Tibial nerve (tissue), 4 donors: ENCODE measurements at regions not wholly inside any gene's neighbourhood (a gene's known extent, or its start where the extent isn't known, plus 50 kb on each side); places are given as distances from the start of the nearest gene placed in this dataset.

ENCODE experiments used
- DNase-seq, 2 donors: peaks; one replicate each; pipeline ENCODE4 v3.0.0-alpha.2; 2019; ENCODE audit warnings: low spot score in 2 of 2
- H3K27ac ChIP-seq, 4 donors: fragments of 200-600 bp; sonication (generic) in 3 of 4; one replicate each; pipeline ENCODE4 v1.5.1; 2017 to 2019; ENCODE audit warnings: mild to moderate bottlenecking in 1 of 4
- H3K27me3 ChIP-seq, 2 donors: fragments of 200-600 bp; sonication (generic) in 1 of 2; one replicate each; pipeline versions ENCODE4 v1.5.1 to v1.6.0; 2017 to 2019
- H3K36me3 ChIP-seq, 3 donors: fragments of 200-600 bp; sonication (generic); one replicate each; pipeline ENCODE4 v1.5.1; 2018 to 2019
- H3K4me1 ChIP-seq, 4 donors: fragments of 200-600 bp; sonication (generic) in 3 of 4; one replicate each; pipeline ENCODE4 v1.5.1; 2017 to 2019
- H3K4me3 ChIP-seq, 4 donors: fragments of 200-600 bp; sonication (generic) in 3 of 4; one replicate each; pipeline ENCODE4 v1.5.1; 2017 to 2019; ENCODE audit warnings: mild to moderate bottlenecking in 1 of 4, moderate library complexity in 1 of 4
- H3K9me3 ChIP-seq, 4 donors: fragments of 200-600 bp; sonication (generic) in 3 of 4; one replicate each; pipeline ENCODE4 v1.5.1; 2017 to 2019
- EP300 ChIP-seq, 2 donors: sonication (generic); formaldehyde crosslinking; IDR thresholded peaks; one replicate each; pipeline ENCODE4 v1.6.1; 2017; ENCODE audit warnings: antibody characterized with exemption in 2 of 2, mild to moderate bottlenecking in 1 of 2
- POLR2A ChIP-seq, 2 donors: fragments of 450-650 bp; IDR thresholded peaks; one replicate each; pipeline ENCODE4 v1.6.1; 2017; ENCODE audit warnings: antibody characterized with exemption in 2 of 2, mild to moderate bottlenecking in 2 of 2, moderate library complexity in 2 of 2
- WGBS, 2 donors: methylation state at CpG; one replicate each; pipeline ENCODE4 v1.1.5; 2018; 5-methylcytosine and 5-hydroxymethylcytosine counted together
- TF ChIP-seq, protein P1 (sequence below), 5 experiments: fragments of 200-600 bp in 3 of 5; fragments of 450-650 bp in 2 of 5; sonication (generic) in 3 of 5; IDR thresholded peaks; one replicate each; pipeline ENCODE4 v1.5.1; 2016 to 2019; ENCODE audit warnings: antibody characterized with exemption in 5 of 5, mild to moderate bottlenecking in 3 of 5, moderate library complexity in 2 of 5

DNA sequence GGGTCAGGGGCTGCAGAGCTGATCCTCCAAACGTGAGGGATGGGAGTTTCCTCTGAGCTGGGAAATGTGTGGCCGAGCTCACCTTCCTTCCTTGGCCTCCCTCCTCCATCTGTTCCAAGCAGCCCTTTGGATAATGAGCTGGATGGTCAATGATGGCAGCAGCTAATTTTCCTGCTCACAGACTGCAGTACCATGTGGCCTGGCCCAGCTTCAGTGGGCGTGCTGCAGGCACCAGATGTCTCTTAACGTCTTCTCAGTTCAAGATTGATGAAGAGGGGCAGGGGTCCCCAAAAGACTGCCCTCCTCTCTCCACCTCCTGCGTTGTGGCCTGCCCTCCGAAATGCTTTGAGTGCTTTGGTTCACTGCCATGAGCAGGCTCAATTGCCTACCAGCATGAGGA lies 86.0 kb downstream of the UBIAD1 start:
- Histone ChIP-seq H3K9me3 (no peaks in the 10 kb centered on the region), H3K4me1 (peaks cover 0 to 5% (median 0%) of the 10 kb centered on the region in 4 donors), H3K27me3 (peaks cover 0 to 44% of the 10 kb centered on the region in 2 donors), H3K27ac (no peak overlapping the region), H3K36me3 (no peaks in the 10 kb centered on the region), H3K4me3 (no peak overlapping the region)
- DNase-seq = no peak
- TF ChIP-seq POLR2A (IDR thresholded peaks at IDR 0.05) (no peak), EP300 (IDR thresholded peaks at IDR 0.05) (no peak)
- TF ChIP-seq, protein P1, sequence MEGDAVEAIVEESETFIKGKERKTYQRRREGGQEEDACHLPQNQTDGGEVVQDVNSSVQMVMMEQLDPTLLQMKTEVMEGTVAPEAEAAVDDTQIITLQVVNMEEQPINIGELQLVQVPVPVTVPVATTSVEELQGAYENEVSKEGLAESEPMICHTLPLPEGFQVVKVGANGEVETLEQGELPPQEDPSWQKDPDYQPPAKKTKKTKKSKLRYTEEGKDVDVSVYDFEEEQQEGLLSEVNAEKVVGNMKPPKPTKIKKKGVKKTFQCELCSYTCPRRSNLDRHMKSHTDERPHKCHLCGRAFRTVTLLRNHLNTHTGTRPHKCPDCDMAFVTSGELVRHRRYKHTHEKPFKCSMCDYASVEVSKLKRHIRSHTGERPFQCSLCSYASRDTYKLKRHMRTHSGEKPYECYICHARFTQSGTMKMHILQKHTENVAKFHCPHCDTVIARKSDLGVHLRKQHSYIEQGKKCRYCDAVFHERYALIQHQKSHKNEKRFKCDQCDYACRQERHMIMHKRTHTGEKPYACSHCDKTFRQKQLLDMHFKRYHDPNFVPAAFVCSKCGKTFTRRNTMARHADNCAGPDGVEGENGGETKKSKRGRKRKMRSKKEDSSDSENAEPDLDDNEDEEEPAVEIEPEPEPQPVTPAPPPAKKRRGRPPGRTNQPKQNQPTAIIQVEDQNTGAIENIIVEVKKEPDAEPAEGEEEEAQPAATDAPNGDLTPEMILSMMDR (IDR thresholded peaks at IDR 0.05) = no peak
- WGBS, 2 donors = 47 to 55% methylated on average over 6 of the region's 6 CpGs

DNA sequence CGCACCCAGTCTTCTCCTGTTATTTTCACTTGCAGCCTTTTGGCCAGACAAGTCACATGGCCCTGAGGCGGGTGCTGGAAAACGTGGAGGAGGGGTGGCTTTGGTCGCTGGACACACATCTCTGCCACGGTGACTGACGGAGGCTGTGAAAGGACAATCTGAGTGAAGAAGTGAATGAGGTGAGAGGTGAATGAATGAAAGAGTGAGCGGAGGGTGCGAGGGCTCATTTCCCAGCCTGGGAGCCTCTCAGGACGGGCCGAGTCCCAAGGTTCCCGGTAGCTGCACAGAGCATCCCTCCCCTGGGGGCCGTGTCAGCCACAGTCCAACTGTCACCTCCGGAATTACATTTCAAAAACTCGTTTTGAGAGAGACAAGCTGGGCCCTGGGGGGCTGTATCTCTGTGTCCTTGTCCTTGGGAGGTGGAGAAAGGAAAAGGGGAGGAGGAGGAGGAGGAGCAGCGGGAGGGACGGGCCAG lies 89.6 kb downstream of the UBIAD1 start:
- Histone ChIP-seq H3K9me3 (no peaks in the 10 kb centered on the region), H3K4me1 (no peaks in the 10 kb centered on the region), H3K4me3 (no peak overlapping the region), H3K27ac (no peak overlapping the region), H3K27me3 (peaks cover 0 to 12% of the 10 kb centered on the region in 2 donors), H3K36me3 (no peaks in the 10 kb centered on the region)
- TF ChIP-seq, protein P1 (IDR thresholded peaks at IDR 0.05) = no peak
- TF ChIP-seq EP300 (IDR thresholded peaks at IDR 0.05) = no peak
- no peak for TF ChIP-seq POLR2A (IDR thresholded peaks at IDR 0.05)
- no peak for DNase-seq
- 34 to 42% methylated on average over 16 of the region's 16 CpGs for WGBS, 2 donors

DNA sequence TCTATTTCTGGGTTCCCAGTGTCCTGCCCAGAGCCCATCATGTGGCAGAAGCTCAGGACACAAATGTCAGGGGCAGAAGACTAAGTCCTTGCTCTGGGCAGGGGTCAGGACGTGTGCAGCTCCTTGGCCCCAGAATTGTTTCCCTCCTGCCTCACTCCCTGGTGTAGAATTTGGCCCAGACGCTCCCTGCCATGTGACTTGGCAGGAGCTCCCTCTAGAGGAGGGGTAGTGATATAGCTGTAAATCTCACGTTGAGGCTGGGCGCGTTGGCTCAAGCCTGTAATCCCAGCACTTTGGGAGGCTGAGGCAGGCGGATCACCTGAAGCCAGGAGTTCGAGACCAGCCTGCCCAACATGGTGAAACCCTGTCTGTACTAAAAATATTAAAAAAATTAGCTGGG lies 91.2 kb downstream of the UBIAD1 start:
- H3K27ac ChIP-seq = no peak overlapping the region
- 67 to 87% methylated on average over 7 of the region's 7 CpGs for WGBS, 2 donors
- no peak for TF ChIP-seq POLR2A (IDR thresholded peaks at IDR 0.05)
- TF ChIP-seq, protein P1 (IDR thresholded peaks at IDR 0.05) = peak in 1 of 5 experiments; percentile 23
- H3K4me3 ChIP-seq = no peak overlapping the region
- no peaks in the 10 kb centered on the region for H3K9me3 ChIP-seq
- no peaks in the 10 kb centered on the region for H3K36me3 ChIP-seq
- H3K4me1 ChIP-seq = no peaks in the 10 kb centered on the region
- H3K27me3 ChIP-seq = peaks cover 0 to under 1% of the 10 kb centered on the region in 2 donors
- no peak for DNase-seq

DNA sequence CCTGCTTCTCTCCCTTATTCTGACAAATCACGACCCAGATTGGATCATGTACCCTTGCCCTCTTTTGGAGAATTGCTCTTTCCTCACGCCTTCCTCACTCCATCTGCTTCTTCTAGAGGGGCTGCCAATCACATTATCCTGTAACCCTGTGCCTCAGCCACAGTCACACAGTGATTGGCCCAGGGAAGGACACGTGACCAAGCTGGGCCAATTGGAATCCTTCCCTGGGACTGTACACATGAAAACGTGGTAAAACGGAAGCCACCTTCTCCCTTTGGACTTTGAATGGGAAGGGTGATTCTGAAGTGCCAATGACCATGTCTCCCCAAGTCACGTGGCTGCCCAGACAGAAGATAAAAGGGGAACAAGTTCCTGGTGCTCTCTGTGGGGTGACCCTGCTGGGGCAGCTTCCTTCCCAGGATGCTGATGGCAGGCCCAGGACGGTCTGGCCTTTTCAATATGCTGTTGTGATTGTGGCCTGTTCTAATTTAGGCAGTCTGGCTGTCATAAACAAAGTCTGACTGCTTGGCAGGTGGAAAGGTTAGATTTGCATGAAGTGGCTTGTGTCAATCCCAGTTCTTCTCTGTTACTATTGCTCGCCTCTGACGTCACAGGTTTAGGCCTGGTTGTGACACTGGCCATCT lies 92.9 kb downstream of the UBIAD1 start:
- 78 to 81% methylated on average over 9 of the region's 9 CpGs for WGBS, 2 donors
- no peak for DNase-seq
- no peak for TF ChIP-seq POLR2A (IDR thresholded peaks at IDR 0.05)
- TF ChIP-seq EP300 (IDR thresholded peaks at IDR 0.05) = no peak
- TF ChIP-seq, protein P1 (IDR thresholded peaks at IDR 0.05) = no peak
- no peaks in the 10 kb centered on the region for H3K9me3 ChIP-seq
- no peak overlapping the region for H3K27ac ChIP-seq
- H3K36me3 ChIP-seq = no peaks in the 10 kb centered on the region
- H3K4me1 ChIP-seq = no peaks in the 10 kb centered on the region
- H3K27me3 ChIP-seq = no peaks in the 10 kb centered on the region
- no peak overlapping the region for H3K4me3 ChIP-seq

DNA sequence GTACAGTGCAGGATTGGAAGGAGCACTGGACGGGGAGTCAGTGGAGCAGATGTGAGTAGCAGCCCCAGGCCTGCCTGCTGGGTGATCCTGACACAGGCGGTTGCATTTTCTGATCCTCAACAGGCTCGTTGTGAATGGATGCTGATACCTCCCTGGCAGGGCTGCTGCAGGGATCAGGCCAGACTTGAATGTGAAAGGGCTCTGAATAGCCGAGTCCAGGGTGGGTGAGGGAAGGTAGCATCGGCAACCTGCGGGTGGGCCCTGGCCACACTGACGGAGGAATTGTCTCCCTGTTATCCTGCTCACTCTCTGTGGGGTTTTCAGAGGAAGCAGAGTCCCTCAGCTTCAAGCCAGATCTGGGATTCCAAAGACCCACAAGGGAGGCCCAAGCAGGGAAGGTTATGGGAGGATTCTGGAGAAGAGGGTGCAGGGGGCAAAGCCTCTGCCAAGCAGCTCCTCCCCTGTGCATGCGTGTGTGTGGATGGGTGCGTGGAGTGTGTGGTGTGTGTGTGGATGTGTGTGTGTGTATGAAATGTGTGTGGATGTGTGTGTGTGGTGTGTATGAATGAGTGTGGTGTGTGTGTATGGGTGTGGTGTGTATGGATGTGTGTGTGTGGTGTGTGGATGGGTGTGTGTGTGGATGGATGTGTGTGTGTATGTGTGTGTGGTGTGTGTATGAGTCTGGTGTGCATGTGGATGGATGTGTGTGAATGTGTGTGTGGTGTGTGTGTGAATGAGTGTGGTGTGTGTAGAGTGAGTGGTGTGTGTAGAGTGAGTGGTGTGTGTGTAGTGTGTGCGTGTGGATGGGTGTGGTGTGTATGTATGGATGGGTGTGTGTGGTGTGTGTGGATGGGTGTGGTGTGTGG lies 100.3 kb downstream of the UBIAD1 start:
- no peak overlapping the region for H3K4me3 ChIP-seq
- no peak for TF ChIP-seq EP300 (IDR thresholded peaks at IDR 0.05)
- no peak for TF ChIP-seq POLR2A (IDR thresholded peaks at IDR 0.05)
- TF ChIP-seq, protein P1 (IDR thresholded peaks at IDR 0.05) = no peak
- no peaks in the 10 kb centered on the region for H3K27me3 ChIP-seq
- no peak for DNase-seq
- H3K4me1 ChIP-seq = no peaks in the 10 kb centered on the region
- H3K36me3 ChIP-seq = no peaks in the 10 kb centered on the region
- 67 to 73% methylated on average over 10 of the region's 10 CpGs for WGBS, 2 donors
- H3K9me3 ChIP-seq = no peaks in the 10 kb centered on the region
- H3K27ac ChIP-seq = no peak overlapping the region
